IMR-90 (cell line): ENCODE measurements at regions not wholly inside any gene's neighbourhood (a gene's known extent, or its start where the extent isn't known, plus 50 kb on each side); places are given as distances from the start of the nearest gene placed in this dataset.

Experiments used
- CHD1 ChIP-seq: IDR thresholded peaks from 2 replicates; pipeline ENCODE4 v1.6.1; 2012; ENCODE audit warnings: low read depth, low read length, improper control_type of control experiment
- TF ChIP-seq, protein P1 (sequence below): fragments of 150-350 bp; IDR thresholded peaks from 2 replicates; pipeline ENCODE4 v1.6.1; 2017; ENCODE audit warnings: mild to moderate bottlenecking, antibody characterized with exemption, low read length, low read depth
- TF ChIP-seq, protein P2 (sequence below): conservative IDR thresholded peaks from 2 replicates; pipeline ENCODE4 v1.5.1; 2012; ENCODE audit warnings: mild to moderate bottlenecking, low read depth, low read length, improper control_type of control experiment

DNA sequence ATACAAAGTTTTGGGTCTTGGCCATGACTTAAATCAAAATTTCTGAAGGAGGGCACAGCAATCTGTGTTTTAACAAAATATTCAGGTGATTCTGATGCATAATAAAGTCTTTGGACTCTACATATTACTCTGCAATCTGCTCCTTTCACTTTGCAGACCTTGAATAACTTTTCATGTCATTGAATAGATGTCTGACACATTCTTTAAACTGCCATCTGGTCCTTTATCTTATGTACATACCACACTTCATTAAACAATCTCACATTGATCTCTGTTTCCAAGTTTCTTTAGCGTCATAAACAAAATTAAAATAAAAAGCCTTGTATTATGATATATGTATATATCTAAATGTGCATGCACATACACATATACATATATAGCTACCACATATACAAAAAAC, 831.2 kb downstream of the MAFB start:
- TF ChIP-seq, protein P1, sequence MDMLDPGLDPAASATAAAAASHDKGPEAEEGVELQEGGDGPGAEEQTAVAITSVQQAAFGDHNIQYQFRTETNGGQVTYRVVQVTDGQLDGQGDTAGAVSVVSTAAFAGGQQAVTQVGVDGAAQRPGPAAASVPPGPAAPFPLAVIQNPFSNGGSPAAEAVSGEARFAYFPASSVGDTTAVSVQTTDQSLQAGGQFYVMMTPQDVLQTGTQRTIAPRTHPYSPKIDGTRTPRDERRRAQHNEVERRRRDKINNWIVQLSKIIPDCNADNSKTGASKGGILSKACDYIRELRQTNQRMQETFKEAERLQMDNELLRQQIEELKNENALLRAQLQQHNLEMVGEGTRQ: no peak
- TF ChIP-seq, protein P2, sequence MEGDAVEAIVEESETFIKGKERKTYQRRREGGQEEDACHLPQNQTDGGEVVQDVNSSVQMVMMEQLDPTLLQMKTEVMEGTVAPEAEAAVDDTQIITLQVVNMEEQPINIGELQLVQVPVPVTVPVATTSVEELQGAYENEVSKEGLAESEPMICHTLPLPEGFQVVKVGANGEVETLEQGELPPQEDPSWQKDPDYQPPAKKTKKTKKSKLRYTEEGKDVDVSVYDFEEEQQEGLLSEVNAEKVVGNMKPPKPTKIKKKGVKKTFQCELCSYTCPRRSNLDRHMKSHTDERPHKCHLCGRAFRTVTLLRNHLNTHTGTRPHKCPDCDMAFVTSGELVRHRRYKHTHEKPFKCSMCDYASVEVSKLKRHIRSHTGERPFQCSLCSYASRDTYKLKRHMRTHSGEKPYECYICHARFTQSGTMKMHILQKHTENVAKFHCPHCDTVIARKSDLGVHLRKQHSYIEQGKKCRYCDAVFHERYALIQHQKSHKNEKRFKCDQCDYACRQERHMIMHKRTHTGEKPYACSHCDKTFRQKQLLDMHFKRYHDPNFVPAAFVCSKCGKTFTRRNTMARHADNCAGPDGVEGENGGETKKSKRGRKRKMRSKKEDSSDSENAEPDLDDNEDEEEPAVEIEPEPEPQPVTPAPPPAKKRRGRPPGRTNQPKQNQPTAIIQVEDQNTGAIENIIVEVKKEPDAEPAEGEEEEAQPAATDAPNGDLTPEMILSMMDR: no peak
- no peak for TF ChIP-seq CHD1
